Karpas-422 (cell line): ENCODE measurements at regions not wholly inside any gene's neighbourhood (a gene's known extent, or its start where the extent isn't known, plus 50 kb on each side); places are given as distances from the start of the nearest gene placed in this dataset.

Experiments
- DNase-seq: peaks from one replicate; pipeline ENCODE4 v3.0.0-alpha.2; 2015
- H2AFZ ChIP-seq: fragments of 200-600 bp; sonication (generic); 2 replicates; pipeline ENCODE4 v1.6.1; 2014; ENCODE audit warnings: antibody characterized with exemption, low read length, mixed read lengths
- H3K27ac ChIP-seq: fragments of 200-600 bp; sonication (generic); 2 replicates; pipeline ENCODE4 v1.5.1; 2014; ENCODE audit warnings: mild to moderate bottlenecking, low read length, moderate library complexity
- H3K27me3 ChIP-seq: fragments of 200-600 bp; sonication (generic); 2 replicates; pipeline ENCODE4 v1.6.1; 2014; ENCODE audit warnings: low read length, mixed read lengths
- H3K36me3 ChIP-seq: fragments of 200-600 bp; sonication (generic); 2 replicates; pipeline ENCODE4 v1.6.1; 2014; ENCODE audit warnings: low read length, mixed read lengths; ENCODE audit not compliant: insufficient read depth
- H3K4me1 ChIP-seq: fragments of 200-600 bp; sonication (generic); 2 replicates; pipeline ENCODE4 v1.6.1; 2014; ENCODE audit warnings: mild to moderate bottlenecking, low read length, mixed read lengths
- H3K4me2 ChIP-seq: fragments of 200-600 bp; sonication (generic); 2 replicates; pipeline ENCODE4 v1.6.1; 2014; ENCODE audit warnings: low read length, low read depth, mild to moderate bottlenecking; ENCODE audit not compliant: poor library complexity, severe bottlenecking
- H3K4me3 ChIP-seq: fragments of 200-600 bp; sonication (generic); 2 replicates; pipeline ENCODE4 v1.5.1; 2014; ENCODE audit warnings: mild to moderate bottlenecking, antibody characterized with exemption, low read length, mixed read lengths
- H3K79me2 ChIP-seq: fragments of 200-600 bp; sonication (generic); 2 replicates; pipeline ENCODE4 v1.6.1; 2014; ENCODE audit warnings: mild to moderate bottlenecking, low read length, mixed read lengths
- H3K9ac ChIP-seq: fragments of 200-600 bp; sonication (generic); 2 replicates; pipeline ENCODE4 v1.6.0; 2014; ENCODE audit warnings: low read length
- H3K9me2 ChIP-seq: fragments of 200-600 bp; sonication (generic), shearing (Covaris generic); replicated peaks from 2 replicates; pipeline ENCODE4 v1.6.0; 2014; ENCODE audit warnings: mild to moderate bottlenecking, low read length, moderate library complexity; ENCODE audit not compliant: insufficient read depth
- H3K9me3 ChIP-seq: fragments of 300-700, 200-600 bp; sonication (generic); 2 replicates; pipeline ENCODE4 v1.6.1; 2014; ENCODE audit warnings: low read length, mixed read lengths
- H4K20me1 ChIP-seq: fragments of 200-600 bp; sonication (generic); 2 replicates; pipeline ENCODE4 v1.6.1; 2014; ENCODE audit warnings: mild to moderate bottlenecking, antibody characterized with exemption, low read length, low read depth; ENCODE audit not compliant: insufficient read depth

DNA sequence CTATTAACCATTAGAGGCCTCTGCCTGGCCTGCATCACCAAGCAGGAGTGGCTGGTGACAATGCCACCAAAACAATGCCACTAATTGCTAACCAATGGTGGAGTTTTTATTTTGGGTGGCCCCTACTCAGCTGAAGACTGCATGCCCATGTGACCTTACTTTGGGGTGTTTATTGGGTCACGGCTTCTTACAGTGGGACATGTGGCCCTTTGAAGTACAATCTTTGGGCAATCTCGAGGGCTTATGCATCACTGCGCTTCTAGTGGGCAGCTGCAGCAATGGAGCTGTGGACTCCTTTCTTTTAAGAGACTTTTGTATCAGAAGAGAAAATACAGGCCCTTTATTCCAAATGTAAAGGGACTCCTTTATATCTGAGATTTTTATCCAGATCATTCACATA, 85.7 kb downstream of the IGLL5 start:
- no peaks in the 10 kb centered on the region for H3K27me3 ChIP-seq
- H2AFZ ChIP-seq, result no peak overlapping the region
- peaks cover 2% of the 10 kb centered on the region; the same call in 1 of the 2 replicates for H3K36me3 ChIP-seq
- no peak for DNase-seq
- H3K4me1 ChIP-seq, result peaks cover 20% of the 10 kb centered on the region
- H3K9me3 ChIP-seq, result no peaks in the 10 kb centered on the region
- no peak overlapping the region for H3K9ac ChIP-seq
- no peak overlapping the region for H3K4me2 ChIP-seq
- H3K79me2 ChIP-seq, result no peaks in the 10 kb centered on the region
- no peak overlapping the region for H3K27ac ChIP-seq
- no peaks in the 10 kb centered on the region for H3K9me2 ChIP-seq
- no peak overlapping the region for H3K4me3 ChIP-seq
- no peaks in the 10 kb centered on the region for H4K20me1 ChIP-seq

DNA sequence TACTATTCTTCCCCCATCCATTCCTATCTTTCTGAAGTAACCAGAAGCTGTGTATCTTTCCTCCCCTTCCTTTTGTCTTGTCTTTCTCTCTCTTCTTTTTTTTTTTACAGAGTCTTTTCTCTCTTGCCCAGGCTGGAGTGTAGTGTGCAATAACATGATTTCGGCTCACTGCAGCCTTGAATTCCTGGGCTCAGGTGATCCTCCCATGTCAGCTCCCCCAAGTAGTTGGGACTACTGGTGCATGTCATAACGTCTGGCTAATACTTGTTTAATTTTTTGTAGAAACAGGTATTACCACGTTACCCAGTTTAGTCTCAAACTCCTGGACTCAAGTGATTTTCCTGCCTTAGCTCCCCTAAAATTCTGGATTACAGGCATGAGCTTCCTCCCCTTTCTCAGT, 86.5 kb downstream of the IGLL5 start:
- Histone ChIP-seq H3K79me2 (no peaks in the 10 kb centered on the region), H2AFZ (no peak overlapping the region), H4K20me1 (no peaks in the 10 kb centered on the region), H3K9me2 (no peaks in the 10 kb centered on the region), H3K4me3 (no peak overlapping the region), H3K4me2 (no peak overlapping the region), H3K27me3 (no peaks in the 10 kb centered on the region), H3K9me3 (no peaks in the 10 kb centered on the region), H3K27ac (no peak overlapping the region), H3K9ac (no peak overlapping the region), H3K4me1 (peaks cover 20% of the 10 kb centered on the region), H3K36me3 (peaks cover 6% of the 10 kb centered on the region; the same call in 1 of the 2 replicates)
- no peak for DNase-seq

DNA sequence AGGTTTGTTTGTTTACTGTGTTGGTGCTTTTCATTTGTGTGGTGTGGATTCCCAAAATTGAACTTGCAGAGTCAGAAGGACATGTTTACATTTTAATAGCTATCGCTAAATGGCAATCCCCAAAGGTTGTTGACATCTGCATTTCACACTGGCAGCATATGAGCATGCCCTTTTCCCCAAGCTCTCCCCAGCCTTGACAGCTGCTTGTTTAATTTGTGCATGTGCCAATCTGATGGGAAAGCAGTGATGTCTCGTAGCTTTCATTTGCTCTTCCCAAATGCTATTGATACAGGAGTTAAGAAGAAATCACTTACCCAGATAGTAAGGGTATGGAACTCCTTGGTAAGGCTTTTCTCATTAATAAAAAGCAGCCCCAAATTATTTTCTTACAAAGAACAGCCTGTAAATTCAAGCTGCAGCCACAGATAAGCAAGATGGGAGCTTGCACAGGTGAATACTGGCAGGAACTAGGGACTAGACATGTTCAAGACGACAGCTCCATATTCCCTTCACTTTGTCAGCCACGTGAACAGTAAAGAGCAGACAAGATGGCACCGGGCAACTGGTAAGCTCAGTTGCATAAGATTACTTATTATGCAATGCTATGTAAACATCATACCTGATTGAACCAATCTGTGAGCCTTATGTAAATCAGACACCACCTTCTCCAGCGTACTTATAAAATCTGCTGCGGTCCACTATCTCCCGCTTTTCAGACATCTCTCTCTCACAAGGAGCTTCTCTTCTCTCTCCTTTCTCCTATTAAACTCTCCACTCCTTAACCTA, 87.4 kb downstream of the IGLL5 start:
- no peaks in the 10 kb centered on the region for H4K20me1 ChIP-seq
- H2AFZ ChIP-seq, result no peak overlapping the region
- peaks cover 3% of the 10 kb centered on the region; the same call in 1 of the 2 replicates for H3K9me3 ChIP-seq
- DNase-seq, result no peak
- no peak overlapping the region for H3K4me2 ChIP-seq
- H3K4me1 ChIP-seq, result peaks cover 20% of the 10 kb centered on the region
- no peaks in the 10 kb centered on the region for H3K9me2 ChIP-seq
- no peak overlapping the region for H3K9ac ChIP-seq
- peaks cover 11% of the 10 kb centered on the region for H3K36me3 ChIP-seq
- no peaks in the 10 kb centered on the region for H3K79me2 ChIP-seq
- no peaks in the 10 kb centered on the region for H3K27me3 ChIP-seq
- no peak overlapping the region for H3K4me3 ChIP-seq
- no peak overlapping the region for H3K27ac ChIP-seq

DNA sequence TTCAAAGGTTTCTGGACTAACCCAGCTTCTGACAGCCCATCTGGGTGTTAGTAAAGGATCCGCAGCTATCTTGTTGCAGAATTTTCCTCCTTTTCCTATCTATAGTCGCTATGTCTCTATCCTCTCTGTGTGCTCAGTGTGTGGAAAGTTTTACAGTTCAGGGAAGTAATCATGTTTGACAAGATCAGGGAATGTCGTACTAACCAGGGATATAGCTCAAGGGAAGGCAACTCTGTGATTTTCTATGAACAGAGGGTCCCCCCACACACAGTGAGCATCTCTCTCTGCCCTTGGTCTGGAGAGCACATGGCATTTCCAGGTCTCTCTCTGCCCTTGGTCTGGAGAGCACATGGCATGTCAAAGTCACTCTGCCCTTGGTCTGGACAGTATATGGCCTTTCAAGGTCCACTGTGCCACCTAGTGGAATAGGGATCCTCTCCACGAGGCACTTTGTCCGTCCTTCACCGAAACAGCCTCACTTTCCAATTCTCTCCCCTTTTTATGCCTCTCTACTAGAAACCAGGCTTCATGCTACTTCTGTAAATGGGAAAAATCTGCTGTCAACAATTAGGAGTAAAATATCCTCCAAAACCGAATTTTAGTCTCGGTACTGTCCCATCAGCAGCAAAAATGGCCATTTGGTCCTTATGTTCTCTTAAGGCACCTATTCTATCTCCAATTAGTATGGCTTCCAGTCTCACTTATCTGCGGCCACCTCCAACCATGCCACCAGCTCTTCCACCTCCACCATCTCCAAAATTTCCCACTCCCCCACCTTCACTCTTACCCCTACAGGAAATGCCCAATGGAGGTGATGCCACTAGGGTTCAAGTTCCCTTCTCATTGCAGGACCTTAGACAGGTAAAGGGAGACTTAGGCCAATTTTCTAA, 88.7 kb downstream of the IGLL5 start:
- H3K9ac ChIP-seq, result no peak overlapping the region
- H3K27ac ChIP-seq, result no peak overlapping the region
- H3K9me2 ChIP-seq, result no peaks in the 10 kb centered on the region
- H2AFZ ChIP-seq, result no peak overlapping the region
- H4K20me1 ChIP-seq, result no peaks in the 10 kb centered on the region
- H3K79me2 ChIP-seq, result no peaks in the 10 kb centered on the region
- H3K9me3 ChIP-seq, result peaks cover 8% of the 10 kb centered on the region
- no peaks in the 10 kb centered on the region for H3K27me3 ChIP-seq
- H3K4me3 ChIP-seq, result no peak overlapping the region
- DNase-seq, result no peak
- H3K36me3 ChIP-seq, result peaks cover 11% of the 10 kb centered on the region
- H3K4me1 ChIP-seq, result peaks cover 12% of the 10 kb centered on the region
- H3K4me2 ChIP-seq, result no peak overlapping the region

DNA sequence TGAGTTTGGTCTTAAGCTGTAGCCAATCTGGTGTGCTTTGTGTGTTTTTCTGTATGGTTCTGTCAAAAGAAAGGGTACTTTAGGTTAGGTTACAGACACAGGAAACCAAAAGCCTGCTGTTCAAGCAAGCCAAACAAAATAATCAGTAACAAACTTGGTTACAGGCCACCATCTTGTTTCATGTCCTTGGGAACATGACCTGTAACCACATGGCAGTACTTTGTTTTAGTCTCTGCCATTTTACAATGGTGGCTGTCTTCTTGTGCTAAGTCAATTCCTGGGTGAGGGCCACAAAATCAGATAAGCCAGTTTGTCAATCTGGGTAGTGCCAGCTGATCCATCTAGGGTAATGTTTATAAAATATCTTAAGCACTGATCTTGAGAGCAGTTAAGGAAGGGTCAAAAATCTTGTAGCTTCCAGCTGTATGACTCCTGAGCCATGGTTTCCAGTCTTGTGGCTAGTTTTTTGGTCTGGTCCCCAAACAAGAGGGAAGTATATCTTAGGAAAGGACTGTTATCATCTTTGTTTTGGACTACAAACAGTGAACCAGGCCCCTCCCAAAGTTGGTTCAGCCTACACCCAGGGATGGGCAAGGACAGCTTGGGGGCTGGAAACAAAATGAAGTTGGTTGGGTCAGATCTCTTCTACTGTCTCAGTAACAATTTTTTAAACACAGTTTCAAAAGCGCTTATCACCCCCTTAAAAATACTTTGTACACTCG, 90.0 kb downstream of the IGLL5 start:
- Histone ChIP-seq H3K4me1 (peaks cover 12% of the 10 kb centered on the region; the same call in 1 of the 2 replicates), H3K9ac (no peak overlapping the region), H3K9me3 (peaks cover 18% of the 10 kb centered on the region), H3K4me2 (no peak overlapping the region), H3K36me3 (peaks cover 11% of the 10 kb centered on the region), H3K27ac (no peak overlapping the region), H3K4me3 (no peak overlapping the region), H3K27me3 (no peaks in the 10 kb centered on the region), H2AFZ (no peak overlapping the region), H4K20me1 (no peaks in the 10 kb centered on the region), H3K9me2 (no peaks in the 10 kb centered on the region), H3K79me2 (no peaks in the 10 kb centered on the region)
- DNase-seq, result no peak

DNA sequence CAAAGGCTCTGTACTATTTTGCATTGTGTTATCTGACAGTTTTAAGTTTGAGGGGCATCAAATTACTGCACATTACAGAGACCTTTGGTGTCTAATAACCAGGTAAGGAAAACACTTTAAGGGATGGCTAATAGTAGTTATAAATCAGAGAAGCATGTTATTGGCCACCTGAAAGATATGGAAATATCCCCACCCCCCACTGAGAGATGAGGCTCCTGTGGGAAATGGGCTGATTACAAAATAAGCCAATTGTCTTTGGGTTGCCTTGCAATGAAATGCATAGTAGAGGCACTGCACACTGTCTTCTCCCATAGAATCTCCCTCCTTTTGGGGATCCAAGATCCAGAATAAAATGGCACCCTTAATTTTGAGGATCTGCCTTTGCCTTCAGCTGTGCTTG, 91.0 kb downstream of the IGLL5 start:
- peaks cover 19% of the 10 kb centered on the region for H3K9me3 ChIP-seq
- peaks cover 13% of the 10 kb centered on the region; the same call in 1 of the 2 replicates for H3K4me1 ChIP-seq

DNA sequence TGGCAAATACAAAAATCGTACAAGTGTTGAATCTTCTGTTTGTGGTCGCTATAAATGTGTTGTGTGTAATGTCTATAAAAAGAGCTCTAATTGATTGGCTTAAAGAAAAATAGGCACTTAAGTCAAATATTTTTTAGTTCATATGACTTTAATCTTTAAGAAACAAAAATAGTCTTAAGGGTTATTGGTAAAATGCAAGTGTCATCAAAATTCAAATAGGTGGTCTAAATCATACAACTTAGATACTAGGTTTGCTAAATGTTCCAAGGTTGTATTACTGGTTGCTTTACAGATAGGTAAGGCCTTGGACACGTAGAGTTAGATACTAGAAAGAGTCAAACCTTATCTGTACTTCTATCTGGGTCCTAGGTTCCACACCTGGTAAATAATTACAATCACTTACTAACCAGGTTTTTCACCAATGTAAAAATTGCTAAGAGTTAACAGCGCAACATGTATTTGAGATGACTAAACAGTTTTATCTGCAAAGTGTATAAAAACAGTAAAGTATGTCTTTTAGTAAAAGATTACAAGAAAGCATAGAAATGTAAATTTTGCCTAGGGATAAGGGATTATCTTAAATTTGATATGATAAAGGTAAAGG, 91.1 kb upstream of the GNAZ start:
- Histone ChIP-seq H2AFZ (no peak overlapping the region), H3K4me2 (no peak overlapping the region), H3K4me1 (peaks cover 12% of the 10 kb centered on the region; the same call in 1 of the 2 replicates), H3K27ac (no peak overlapping the region), H3K4me3 (no peak overlapping the region), H3K9ac (no peak overlapping the region), H3K36me3 (peaks cover 13% of the 10 kb centered on the region), H3K27me3 (no peaks in the 10 kb centered on the region), H3K79me2 (no peaks in the 10 kb centered on the region), H3K9me2 (no peaks in the 10 kb centered on the region), H3K9me3 (peaks cover 19% of the 10 kb centered on the region), H4K20me1 (no peaks in the 10 kb centered on the region)
- DNase-seq, result no peak

More for the DNA sequence above, 91.0 kb downstream of the IGLL5 start:
- Histone ChIP-seq H4K20me1 (no peaks in the 10 kb centered on the region), H3K9ac (no peak overlapping the region), H3K4me2 (no peak overlapping the region), H3K36me3 (peaks cover 11% of the 10 kb centered on the region), H3K27ac (no peak overlapping the region), H3K27me3 (no peaks in the 10 kb centered on the region), H3K9me2 (no peaks in the 10 kb centered on the region), H2AFZ (no peak overlapping the region), H3K4me3 (no peak overlapping the region), H3K79me2 (no peaks in the 10 kb centered on the region)
- no peak for DNase-seq
